Kidney (tissue), 13 donors: ENCODE measurements at regions not wholly inside any gene's neighbourhood (a gene's known extent, or its start where the extent isn't known, plus 50 kb on each side); places are given as distances from the start of the nearest gene placed in this dataset.

Experiments
- DNase-seq, 5 donors: peaks; one replicate each; pipeline ENCODE4 v3.0.0-alpha.2; 2013 to 2020
- FAIRE-seq: peaks from 2 replicates; lab custom pipeline; 2012; peaks lifted over from hg19 to GRCh38; lab: Jason Lieb, UNC
- H3K27ac ChIP-seq, 2 donors: one replicate each; pipeline ENCODE4 v1.7.0; 2013; ENCODE audit warnings: low read depth in 2 of 2, low read length in 2 of 2, inconsistent platforms in 1 of 2
- H3K27me3 ChIP-seq: one replicate; pipeline ENCODE4 v1.7.1; 2013; ENCODE audit warnings: low read length, inconsistent platforms; ENCODE audit not compliant: control insufficient read depth, insufficient read depth
- H3K36me3 ChIP-seq, 3 donors: one replicate each; pipeline versions ENCODE4 v1.7.0 to v1.7.1; 2013; ENCODE audit warnings: low read length in 3 of 3, control low read depth in 1 of 3, inconsistent platforms in 1 of 3; ENCODE audit not compliant: insufficient read depth in 3 of 3, control insufficient read depth in 2 of 3
- H3K4me1 ChIP-seq, 3 donors: one replicate each; pipeline versions ENCODE4 v1.7.0 to v1.7.1; 2013; ENCODE audit warnings: low read length in 3 of 3, inconsistent platforms in 1 of 3, low read depth in 1 of 3; ENCODE audit not compliant: control insufficient read depth in 2 of 3, insufficient read depth in 2 of 3
- H3K4me3 ChIP-seq, 3 donors: one replicate each; pipeline versions ENCODE4 v1.7.0 to v1.8.1; 2013; ENCODE audit warnings: low read length in 3 of 3, control low read depth in 1 of 3, inconsistent platforms in 1 of 3
- H3K9ac ChIP-seq, 3 donors: one replicate each; pipeline versions ENCODE4 v1.7.0 to v1.7.1; 2013; ENCODE audit warnings: low read length in 3 of 3, control low read depth in 1 of 3, inconsistent platforms in 1 of 3
- H3K9me3 ChIP-seq, 3 donors: one replicate each; pipeline versions ENCODE4 v1.7.0 to v1.7.1; 2013; ENCODE audit warnings: low read length in 3 of 3, control low read depth in 1 of 3, inconsistent platforms in 1 of 3; ENCODE audit not compliant: control insufficient read depth in 2 of 3, insufficient read depth in 1 of 3
- CTCF ChIP-seq: IDR thresholded peaks from 3 replicates; pipeline ENCODE4 v1.5.1; 2012; ENCODE audit warnings: mild to moderate bottlenecking, moderate library complexity, borderline replicate concordance; ENCODE audit not compliant: insufficient read depth; ENCODE audit errors: extremely low read depth
- intact Hi-C: fragments of 100-400 bp; cut with DNase I; formaldehyde crosslinking; loops from one replicate; pipeline ENCODE4 v1.11.1; 2022
- donor health status: control.
- donor health status: control.
- donor health status: control.
- donor health status: control.
- donor health status: control.
- donor health status: DM: yes; HTN: yes; CAD: no.
- donor health status: Normal renal cell carcinoma (clear cell type).

- DNase-seq, result no peak
- Histone ChIP-seq H3K27ac (no peak overlapping the region), H3K4me1 (no peaks in the 10 kb centered on the region), H3K4me3 (no peak overlapping the region), H3K27me3 (no peaks in the 10 kb centered on the region), H3K9ac (no peak overlapping the region), H3K36me3 (no peaks in the 10 kb centered on the region), H3K9me3 (no peaks in the 10 kb centered on the region)
- intact Hi-C loops, result no loop called here
- FAIRE-seq, result no peak
- TF ChIP-seq CTCF, result no peak
These were observed 60.6 kb upstream of the CHD6 start for GRCh38 chr20:41678799-41679198.

GRCh38 chr20:41672282-41672681 lies 54.1 kb upstream of the CHD6 start:
- Histone ChIP-seq H3K27me3 (no peaks in the 10 kb centered on the region), H3K27ac (no peak overlapping the region), H3K9me3 (peaks cover 0 to 3% (median 0%) of the 10 kb centered on the region in 3 donors), H3K36me3 (no peaks in the 10 kb centered on the region), H3K4me1 (no peaks in the 10 kb centered on the region), H3K4me3 (no peak overlapping the region), H3K9ac (no peak overlapping the region)
- no peak for FAIRE-seq
- intact Hi-C loops, result no loop called here
- DNase-seq, result no peak
- no peak for TF ChIP-seq CTCF

- FAIRE-seq (no peak), DNase-seq (no peak)
- Histone ChIP-seq H3K4me1 (no peaks in the 10 kb centered on the region), H3K36me3 (no peaks in the 10 kb centered on the region), H3K9ac (no peak overlapping the region), H3K27me3 (no peaks in the 10 kb centered on the region), H3K27ac (no peak overlapping the region), H3K9me3 (peaks cover 0 to 3% (median 0%) of the 10 kb centered on the region in 3 donors), H3K4me3 (no peak overlapping the region)
- intact Hi-C loops, result no loop called here
- TF ChIP-seq CTCF, result no peak
These were observed 53.0 kb upstream of the CHD6 start for GRCh38 chr20:41671143-41671542.

- Histone ChIP-seq H3K9me3 (peaks cover 0 to 3% (median 0%) of the 10 kb centered on the region in 3 donors), H3K4me1 (no peaks in the 10 kb centered on the region), H3K9ac (no peak overlapping the region), H3K4me3 (no peak overlapping the region), H3K36me3 (no peaks in the 10 kb centered on the region), H3K27me3 (no peaks in the 10 kb centered on the region), H3K27ac (no peak overlapping the region)
- no peak for DNase-seq
- intact Hi-C loops, result no loop called here
- FAIRE-seq, result no peak
- no peak for TF ChIP-seq CTCF
These were observed 52.5 kb upstream of the CHD6 start for GRCh38 chr20:41670631-41671030.
